CD4-positive, alpha-beta T cell treated with Interleukin-21 for 1 hour (primary cell): ENCODE measurements at regions not wholly inside any gene's neighbourhood (a gene's known extent, or its start where the extent isn't known, plus 50 kb on each side); places are given as distances from the start of the nearest gene placed in this dataset.

Experiments
- DNase-seq: peaks from one replicate; pipeline ENCODE4 v3.0.0-alpha.2; 2020

DNA sequence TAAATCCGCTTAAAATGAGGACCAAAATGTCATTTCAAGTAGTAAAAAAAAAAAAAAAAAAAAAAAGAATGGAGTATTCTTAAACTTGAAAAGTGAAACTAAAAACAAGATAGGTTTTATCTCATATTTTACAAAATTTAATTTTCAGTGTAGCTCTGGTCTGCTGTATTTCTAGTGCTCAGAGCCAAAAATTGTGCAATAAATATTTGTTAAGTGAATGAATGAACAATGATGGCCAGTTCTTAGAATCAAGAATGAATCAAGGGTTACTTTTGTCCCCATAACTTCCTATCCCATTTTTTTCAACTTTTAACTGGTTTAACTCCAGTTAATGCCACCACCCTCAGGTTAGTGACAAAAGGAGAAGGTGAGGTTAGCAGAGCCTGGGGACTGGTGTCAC lies 214.4 kb downstream of the ABHD5 start:
- no peak for DNase-seq

DNA sequence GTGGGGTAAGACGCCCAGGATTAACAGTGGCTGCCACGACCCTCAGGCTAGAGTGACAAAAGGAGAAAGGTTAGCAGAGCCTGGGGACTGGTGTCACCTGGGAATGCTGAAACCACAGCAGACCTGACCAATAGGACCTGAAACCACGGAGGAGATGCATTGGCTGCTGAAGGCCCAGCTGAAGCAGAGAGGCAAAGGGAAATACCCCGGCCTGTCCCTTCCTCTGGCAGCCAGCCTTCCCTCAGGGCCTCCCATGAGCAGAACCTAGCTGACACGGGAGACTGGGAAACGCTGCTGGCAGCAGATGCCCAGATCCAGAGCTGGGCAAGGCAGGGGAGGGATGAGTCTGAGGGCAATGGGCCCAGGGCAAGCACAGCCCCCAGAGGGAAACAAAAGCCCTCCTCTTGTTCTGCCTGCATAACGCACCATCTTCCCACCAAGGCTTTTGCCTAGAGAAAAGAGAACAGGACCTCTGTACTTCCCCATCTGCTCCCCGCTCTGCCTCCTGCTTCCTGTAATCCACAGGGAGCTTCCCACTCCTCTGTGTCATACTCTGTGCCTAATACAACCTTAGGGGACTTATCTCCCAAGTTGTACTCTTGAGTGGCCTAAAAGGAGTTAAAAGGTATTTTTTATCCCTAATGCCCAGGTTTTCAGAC lies 216.2 kb downstream of the ABHD5 start:
- DNase-seq: no peak

DNA sequence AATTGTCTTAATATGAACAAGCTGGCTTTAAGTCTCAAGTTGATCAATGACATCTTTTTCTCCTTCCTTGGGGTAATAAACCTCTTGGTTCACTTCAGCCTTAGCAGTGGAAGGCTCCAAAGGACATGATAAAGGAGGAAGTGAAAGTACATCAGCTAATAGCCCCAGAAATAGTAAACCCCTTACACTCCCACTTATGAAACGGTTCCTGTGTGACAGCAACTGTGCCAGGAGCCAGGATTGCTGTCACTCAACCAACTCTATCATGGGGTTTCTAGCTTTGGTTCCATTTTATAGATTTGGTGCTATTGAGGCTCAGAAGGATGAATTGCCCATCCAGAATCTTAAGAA lies 216.7 kb downstream of the ABHD5 start:
- DNase-seq: no peak

- no peak for DNase-seq
Measured at GRCh38 chr3:43908456-43908855, 217.7 kb downstream of the ABHD5 start.

GRCh38 chr3:43909149-43909548 lies 218.4 kb downstream of the ABHD5 start:
- no peak for DNase-seq

DNA sequence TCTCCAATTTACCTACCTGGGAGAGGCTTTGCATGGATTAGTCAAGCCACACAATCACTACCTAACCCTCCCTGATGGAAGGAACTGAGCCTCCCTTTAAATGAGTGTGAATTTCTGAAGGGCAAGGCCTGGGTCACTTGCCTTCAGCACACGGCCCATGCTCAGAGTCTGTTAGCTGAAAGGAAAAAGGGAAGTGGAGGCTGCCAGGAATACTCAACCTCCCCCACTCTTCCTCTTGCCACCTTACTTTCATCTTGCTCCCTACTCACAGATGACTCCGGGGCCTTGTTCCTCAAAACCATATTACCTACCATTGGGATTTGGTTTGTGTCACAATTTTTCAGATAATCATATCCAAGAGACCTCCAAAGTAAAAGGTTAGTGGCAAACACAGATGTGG lies 220.0 kb downstream of the ABHD5 start:
- DNase-seq: no peak

DNA sequence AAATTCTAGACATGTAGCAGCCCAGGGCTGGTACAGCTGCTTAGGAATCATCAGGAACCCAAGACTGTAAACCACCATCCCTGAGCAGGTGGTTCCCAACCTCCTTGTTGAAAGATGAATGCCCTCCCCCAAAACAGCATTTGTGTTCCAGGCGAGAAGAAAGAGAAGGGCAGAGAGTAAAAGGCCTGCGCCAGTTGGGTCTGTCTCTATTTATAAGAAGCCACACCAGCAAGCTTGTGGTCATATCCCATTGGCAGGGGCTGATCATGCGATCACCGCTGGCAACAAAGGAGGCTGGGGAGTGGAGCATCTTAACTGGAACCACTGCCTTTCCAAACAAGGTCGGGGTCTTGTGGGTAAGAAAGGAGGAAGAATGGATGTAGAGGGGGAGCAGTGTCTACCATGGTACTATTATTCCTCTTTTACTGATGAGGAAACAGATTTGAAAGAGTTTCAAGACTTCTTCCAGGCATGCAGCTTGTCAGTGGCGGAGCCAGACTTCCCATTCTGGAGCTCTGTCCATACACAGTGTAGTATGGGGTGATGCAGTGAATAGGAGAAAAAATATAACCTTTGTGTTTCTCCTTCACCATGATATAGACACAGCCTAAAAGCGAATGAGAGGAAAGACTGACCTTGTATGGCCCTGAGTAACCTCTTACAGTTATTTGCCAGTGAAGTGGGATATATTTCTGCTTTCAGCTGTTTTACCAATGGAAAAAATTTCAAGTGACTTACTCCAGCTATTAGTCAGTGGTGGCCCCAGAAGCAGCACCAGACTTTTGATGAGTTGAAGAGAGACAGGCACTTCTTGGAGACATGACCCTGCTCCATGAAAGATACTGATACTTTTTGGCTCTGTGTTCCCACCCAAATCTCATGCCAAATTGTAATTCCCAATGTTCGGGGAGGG lies 222.6 kb downstream of the ABHD5 start:
- DNase-seq: no peak

DNA sequence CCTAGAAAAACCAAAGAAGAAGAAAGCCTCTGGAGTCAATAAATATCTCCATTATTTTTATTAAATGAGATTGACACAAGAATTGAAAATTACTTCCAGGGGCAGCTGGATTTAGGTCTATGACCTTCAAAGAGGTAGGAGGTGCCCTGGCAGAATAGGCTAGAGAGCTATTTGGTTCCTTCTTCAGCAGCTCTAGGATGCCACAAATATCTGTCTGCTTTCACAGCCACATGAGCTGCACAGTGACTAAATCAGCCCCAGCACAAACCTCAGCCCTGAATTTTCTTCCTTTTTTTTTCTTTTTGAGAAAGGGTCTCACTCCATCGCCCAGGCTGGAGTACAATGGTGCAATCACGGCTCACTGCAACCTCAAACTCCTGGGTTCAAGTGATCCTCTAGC lies 223.5 kb downstream of the ABHD5 start:
- no peak for DNase-seq

DNA sequence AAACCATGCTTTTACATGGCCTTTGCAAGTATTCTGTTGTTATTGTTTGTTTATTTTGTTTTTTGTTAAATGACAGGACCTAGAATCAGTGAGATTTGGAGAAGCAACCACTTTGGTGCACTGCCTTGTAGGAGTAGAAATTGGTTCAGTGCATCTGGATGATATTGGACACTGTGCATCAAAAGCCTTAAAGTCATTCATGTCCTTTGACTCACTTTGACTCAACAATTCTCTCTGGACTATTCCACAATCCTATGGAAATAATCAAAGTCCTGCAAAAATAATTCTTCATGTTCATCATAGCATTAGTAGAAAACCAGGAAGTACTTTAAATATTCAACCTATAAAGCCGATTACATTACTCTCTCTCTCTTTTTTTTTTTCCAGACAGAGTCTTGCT lies 224.8 kb downstream of the ABHD5 start:
- DNase-seq: no peak

DNA sequence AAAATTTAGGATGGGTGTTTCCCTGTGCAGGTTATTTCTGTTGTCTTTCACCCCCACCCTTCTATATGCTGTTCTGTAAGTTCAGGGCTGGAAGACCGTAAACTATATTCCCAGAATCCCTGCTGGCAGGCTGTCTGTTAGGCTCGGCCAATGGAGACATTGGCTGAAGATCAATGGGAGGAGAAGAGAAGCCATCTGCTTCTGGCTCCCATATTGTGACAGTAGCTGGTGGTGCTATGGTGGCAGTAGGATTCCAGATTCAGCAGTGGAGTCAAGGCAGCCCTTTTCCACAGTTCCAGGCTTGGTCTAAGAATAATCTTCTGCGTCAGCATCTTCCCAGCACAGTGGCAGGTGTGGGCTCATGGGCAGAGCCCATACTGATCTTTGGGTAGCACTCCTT lies 226.6 kb downstream of the ABHD5 start:
- no peak for DNase-seq

- DNase-seq: no peak
Measured at GRCh38 chr3:43919029-43919428, 228.3 kb downstream of the ABHD5 start.

- no peak for DNase-seq
Measured at GRCh38 chr3:43921056-43921648, 230.4 kb downstream of the ABHD5 start.

DNA sequence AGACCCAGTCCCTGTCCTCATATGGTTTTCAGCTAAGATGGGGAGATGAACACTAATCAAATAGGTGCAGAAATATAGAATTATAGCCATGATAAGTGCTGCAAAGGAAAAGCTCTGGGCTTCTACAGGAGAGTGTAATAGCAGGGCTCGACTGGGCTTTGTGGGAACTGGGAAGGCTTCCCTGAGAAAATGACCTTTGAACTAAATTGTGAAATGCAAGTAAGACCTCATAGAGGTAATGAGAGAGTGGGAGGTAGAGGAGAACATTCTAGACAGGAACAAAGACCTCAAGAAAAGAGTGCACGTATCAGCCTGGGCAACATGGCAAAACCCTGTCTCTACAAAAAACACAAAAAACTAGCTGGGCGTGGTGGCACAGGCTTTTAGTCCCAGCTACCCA lies 231.6 kb downstream of the ABHD5 start:
- no peak for DNase-seq

DNA sequence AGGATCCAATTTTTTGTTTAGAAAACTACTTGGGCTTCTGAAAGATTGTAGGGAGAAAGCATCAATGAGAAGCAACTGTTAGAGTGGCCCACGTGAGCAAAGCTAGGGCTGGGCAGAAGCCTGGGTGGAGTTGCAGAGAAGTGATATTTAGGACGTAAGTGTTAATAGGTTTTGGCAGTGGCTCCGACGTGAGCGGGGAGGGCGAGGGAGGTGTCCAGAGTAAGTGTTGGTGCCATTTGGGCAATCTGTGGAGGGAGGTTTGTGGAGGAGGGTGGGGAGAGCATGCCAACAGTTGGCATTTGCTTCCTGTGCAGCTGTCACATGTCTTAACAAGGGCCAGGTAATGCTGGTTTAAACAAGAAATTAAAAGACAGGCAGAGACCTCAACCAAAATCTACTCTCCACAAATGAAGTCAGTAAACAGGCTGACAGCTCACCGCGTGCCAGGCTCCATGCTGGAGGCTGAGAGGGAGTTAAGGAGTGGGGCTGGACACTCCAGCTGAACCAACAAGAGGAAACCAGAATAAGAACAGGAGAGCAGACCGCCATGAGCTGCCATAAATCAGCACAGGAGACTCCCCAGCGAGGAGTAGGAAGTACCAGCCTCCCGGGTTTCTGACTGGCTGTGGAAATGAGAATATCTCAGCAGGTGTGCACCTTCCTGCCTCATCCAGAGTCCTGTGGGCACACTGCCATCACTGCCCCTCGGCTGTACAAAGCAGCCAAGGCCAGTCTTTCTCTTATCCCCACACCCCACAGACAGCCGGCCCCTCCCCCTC lies 232.6 kb downstream of the ABHD5 start:
- DNase-seq: no peak

- no peak for DNase-seq
Measured at GRCh38 chr3:43926055-43926454, 235.3 kb downstream of the ABHD5 start.

DNA sequence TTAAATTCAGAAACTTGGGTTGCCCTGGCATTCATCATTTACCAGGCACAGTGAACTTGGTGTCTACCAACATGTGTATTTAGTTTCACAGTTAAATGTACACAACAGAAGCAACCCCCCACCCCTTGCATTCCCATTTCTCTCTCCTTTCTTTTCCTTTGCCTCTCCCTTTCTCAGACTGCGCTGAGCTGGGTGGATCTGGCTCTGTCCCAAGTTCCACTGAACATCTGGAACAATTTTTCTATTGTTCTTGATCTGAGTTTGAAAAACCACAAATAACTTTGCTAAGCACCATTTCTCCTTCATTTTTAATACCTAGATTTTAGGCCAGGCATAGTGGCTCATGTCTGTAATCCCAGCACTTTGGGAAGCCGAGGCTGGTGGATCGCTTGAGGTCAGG lies 242.2 kb downstream of the ABHD5 start:
- DNase-seq: no peak

DNA sequence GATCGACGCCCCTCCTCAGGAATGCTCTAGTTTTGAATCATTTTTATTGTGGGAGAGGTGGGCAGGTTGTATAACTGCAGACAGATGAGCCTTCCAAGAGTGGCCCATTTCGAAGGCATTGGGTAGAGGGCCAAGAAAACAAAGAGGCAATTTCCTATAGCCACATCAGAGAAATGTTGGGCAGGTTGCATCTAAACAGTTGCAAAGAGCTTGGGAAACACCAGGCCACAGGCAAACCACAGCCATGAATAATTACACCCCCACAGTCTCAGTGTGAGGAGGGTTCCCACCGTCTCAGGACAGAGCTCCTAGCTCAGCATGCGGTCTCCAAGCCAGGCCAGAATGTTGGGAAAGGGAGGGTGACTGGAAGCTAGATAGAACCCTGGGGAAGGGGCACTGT lies 257.3 kb downstream of the ABHD5 start:
- DNase-seq: no peak

- DNase-seq: no peak
Measured at GRCh38 chr3:43949594-43949993, 258.9 kb downstream of the ABHD5 start.

DNA sequence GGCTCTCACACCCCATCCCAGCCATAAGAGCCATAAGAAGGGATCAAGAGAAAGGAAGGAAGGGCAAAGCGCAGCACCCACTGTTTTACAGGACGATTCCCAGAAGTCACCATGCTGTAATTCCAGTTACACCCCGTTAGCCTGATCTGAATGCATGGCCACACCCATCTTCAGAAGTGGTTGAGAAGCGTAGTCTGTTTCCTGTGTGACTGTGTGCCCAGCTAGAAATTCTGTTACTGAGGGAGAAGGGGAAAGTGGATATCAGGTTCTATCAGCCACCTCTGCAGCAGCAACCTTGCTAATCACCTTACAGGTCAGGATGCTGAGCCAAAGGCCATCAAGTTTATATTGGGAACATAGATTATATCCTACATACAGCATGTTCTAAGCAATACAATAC lies 260.0 kb downstream of the ABHD5 start:
- no peak for DNase-seq

DNA sequence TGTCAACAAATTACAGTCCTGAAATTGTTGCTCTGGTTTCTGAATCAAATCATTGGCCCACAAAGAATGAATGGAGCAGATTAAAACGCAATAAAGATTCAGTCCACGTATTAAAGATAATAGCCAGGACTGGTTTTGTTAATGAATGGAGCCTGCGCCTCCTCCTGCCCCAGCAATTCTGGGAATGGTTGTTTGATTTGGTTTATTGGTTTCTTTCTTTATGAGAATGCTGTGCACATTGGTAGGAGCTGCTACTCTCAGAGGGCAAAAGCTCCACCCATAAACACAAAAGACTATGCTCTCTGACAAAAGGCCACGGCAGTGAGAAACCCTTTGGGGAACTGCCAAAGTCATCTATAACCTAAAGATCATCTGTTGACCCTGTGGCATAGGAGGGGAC lies 261.1 kb downstream of the ABHD5 start:
- DNase-seq: no peak

GRCh38 chr3:43953380-43953779 lies 262.6 kb downstream of the ABHD5 start:
- no peak for DNase-seq

DNA sequence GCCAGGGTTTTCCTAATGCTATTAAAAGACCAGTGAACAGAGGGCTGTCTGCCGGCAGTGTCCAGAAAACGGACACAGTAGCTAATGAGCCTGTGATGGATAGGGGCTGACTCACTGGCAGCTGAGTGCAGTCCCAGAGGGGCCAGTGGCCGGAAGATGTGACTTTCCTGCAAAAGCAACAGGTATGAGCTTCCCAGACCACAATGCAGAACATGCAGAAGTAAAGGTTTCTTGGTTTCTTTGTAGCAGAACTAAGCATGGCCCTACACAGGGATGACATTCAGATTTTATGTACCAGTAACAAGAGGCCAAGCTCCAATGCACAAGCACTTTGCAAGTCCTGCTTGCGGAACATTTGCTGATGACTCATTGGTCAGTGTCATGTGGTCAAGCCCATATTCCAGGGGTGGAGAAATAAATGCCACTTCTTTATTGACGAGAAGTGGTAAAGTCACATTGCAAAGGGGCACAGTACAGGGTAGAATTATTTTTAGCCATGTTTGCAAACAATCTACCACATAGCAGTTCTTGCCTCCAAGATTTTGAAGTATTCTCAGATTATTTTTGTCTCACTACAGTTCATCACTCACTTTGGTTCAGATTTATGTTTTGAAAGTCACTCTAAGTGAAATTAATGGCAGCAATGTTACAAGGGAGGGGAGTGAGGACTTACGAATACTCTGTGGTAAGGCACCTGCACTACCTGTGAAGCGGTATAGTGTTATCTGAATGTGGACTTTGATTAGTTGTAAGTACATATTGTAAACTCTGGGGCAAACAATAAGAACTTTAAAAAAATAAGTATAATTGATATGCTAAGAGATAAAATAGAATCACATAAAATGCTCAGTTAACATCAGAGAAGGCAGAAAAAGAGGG lies 263.3 kb downstream of the ABHD5 start:
- DNase-seq: no peak
